IPS DF 4.7 (cell line): ENCODE measurements at regions not wholly inside any gene's neighbourhood (a gene's known extent, or its start where the extent isn't known, plus 50 kb on each side); places are given as distances from the start of the nearest gene placed in this dataset.
"Not testable (repeated sequence)": the region's sequence is repeated elsewhere in the genome, so short reads cannot be mapped to it uniquely, and the experiment has no call there.

Source experiments
- DNase-seq: peaks from one replicate; pipeline ENCODE4 v3.0.0-alpha.2; 2013; ENCODE audit warnings: low spot score; ENCODE audit errors: extremely low read depth

DNA sequence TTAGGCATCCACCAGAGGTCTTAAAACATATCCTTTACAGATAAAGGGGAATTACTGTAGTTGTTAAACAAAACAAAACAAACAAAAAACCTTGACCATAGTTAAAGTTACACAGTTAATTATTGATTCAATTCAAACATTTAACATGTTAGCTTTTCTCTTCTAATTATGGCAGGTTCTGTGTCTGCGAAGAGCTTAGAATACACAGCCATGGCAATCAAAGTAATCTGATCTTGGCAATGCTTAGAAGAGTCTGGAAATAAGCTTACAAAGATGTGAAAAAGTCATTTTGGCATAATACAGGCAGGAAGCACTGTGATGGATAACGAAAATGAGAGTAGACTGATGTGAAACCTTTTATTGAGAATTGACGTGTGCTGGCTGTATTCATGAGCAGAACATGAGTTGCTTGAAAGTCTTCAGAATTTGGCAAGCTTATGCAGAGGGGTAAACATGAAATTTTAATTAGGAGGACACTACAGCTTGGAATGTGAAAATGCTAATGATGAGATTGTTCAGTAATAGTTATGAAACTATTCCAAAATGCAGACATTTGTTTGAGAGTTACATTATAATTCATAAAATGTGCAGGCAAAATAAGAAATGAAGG is 629.6 kb downstream of the FSCB start:
- DNase-seq: no peak

DNA sequence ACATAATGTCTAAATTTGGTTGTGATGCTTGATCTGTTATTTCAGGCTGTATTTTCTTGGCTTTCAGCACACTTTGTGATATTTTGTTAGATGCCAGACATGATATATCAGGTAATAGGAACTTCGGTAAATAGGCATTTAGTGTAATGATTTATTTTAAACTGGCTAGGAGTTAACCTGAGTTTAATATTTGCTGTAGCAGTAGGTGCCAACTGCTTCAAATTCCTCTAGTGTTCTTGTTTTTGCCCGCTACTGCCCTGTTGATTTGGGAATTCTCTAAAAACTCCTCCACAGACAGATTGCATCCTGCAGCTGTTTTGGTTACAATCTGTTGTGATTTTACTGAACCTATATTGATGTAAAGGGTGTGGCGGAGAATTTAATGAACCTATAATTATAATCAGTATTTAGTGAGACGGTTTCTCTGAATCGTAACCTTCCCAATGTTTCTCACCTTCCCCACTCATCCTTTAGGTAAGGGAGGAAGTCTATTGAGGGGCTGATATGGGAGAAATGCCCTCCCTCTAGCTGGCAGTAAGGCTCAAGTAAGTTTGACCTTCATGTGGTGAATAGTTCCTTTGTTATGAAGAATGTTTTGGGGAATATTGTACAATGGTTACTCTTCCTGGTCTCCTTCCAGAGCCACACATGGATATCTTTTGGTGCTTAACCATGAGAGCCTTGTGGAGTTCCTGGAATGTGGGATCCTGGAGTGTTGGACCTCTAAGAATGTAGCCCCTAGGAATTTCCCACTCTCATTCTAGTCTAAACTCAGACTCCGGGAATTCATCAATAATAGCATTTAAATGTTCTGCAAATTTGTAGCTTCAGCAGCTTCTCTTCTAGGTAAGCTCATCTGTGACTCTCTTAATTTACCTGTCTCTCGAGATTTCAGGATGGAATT is 634.1 kb downstream of the FSCB start:
- peak; percentile 87 for DNase-seq

DNA sequence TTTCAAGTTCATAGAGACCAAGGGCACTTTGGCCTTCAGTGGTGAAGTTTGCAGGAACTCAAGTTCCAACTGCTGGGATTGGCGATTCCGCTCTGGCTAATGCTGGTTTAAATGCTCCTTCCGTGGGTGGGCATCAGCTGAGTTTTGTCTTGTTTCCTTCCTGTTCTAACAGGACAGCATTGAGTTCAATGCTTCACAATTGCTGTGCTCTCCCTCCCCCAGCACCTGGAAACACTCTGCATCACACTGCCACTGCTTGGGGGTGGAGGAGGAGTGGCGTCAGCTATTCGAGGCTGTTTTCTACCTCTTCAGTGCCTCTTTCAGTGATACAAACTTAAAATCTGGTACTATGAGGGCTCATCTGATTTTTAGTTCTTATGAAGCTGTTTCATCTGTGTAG is 634.9 kb downstream of the FSCB start:
- DNase-seq: peak; percentile 58

DNA sequence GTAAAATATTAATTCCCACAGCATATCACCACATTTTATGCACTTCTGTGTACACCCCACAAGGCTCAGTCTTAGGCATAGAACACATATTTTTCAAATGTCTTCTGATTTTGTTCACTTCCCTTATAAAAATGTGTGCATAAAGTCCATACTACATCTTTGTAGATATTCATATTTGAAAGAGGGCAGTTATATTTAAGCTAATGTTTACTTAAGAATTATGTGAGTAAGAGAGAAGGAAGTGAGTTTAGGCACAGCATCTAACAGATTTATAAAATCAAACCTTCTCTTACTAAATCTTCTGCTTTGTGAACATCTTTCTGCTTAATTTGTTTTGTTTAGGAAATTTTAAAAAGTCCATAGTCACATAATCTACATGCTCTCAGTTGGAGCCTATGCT is 648.1 kb downstream of the FSCB start:
- no peak for DNase-seq

GRCh38 chr14:43855556-43855955 is 651.5 kb downstream of the FSCB start:
- DNase-seq: no peak

DNA sequence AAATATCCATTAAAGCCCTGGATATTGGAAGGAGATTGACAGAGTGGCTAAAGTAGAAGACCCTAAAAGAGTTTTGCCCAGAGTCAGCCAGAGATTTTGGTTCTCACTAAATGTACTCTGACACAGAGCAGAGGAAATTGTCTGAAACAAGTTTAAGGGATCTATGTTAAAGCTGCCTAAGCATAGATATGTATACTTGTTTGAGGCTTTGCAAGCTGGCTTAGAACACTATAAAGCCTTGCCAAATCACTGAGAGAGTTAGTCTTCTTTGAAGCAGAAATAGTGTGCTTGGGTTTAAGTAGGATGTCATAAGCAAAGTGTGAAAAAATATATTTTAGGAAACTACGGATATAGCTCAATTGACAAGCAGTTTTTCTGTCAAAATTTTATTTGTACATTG is 653.5 kb downstream of the FSCB start:
- DNase-seq: no peak

- no peak for DNase-seq
Observed at GRCh38 chr14:43803076-43803689, 703.9 kb downstream of the FSCB start.

- DNase-seq: no peak
Observed at GRCh38 chr14:43795600-43796228, 711.4 kb downstream of the FSCB start.

GRCh38 chr14:43793579-43793978 is 713.5 kb downstream of the FSCB start:
- DNase-seq: no peak

DNA sequence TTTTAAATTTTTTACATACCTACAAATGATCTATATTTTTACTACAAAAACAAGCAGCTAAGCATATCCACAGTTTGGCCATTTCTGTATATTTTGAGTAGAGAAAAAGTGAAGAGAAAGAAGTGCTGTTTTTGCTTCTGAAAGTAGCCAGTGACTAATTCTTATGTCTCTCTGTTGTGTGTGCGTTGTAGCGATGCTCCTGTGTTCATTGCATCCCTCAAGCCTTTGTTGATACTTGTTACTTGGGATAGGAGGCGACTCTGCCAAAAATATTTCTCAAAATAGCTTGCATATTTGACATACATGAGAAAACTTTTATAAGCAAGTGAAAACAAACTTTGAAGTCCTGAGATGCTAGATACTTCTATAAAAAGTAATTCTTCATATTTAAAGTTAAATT is 714.1 kb downstream of the FSCB start:
- no peak for DNase-seq

GRCh38 chr14:43790681-43791080 is 716.4 kb downstream of the FSCB start:
- no peak for DNase-seq

DNA sequence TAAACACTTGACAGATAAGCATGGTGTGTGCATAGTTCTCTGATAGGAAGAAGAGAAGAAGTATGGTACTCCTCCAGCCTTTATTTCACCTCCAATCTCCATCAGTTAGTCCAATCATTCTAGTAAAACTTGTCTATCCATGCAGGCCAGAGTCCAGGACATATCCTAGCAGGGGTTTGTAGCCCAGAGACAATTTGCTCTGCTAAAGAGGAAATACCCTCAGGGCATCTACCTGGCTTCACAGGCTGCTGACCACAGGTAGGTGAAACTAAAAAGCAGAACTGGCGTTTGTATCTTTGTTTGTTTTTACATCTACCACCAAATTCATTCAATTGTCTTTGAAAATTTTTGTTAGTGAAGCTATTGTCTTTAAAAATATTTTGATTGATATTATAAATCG is 717.6 kb downstream of the FSCB start:
- DNase-seq: no peak

GRCh38 chr14:43786066-43786762 is 720.9 kb downstream of the FSCB start:
- DNase-seq: no peak

- DNase-seq: not testable (repeated sequence)
Observed at GRCh38 chr14:43784432-43784831, 722.7 kb downstream of the FSCB start.

DNA sequence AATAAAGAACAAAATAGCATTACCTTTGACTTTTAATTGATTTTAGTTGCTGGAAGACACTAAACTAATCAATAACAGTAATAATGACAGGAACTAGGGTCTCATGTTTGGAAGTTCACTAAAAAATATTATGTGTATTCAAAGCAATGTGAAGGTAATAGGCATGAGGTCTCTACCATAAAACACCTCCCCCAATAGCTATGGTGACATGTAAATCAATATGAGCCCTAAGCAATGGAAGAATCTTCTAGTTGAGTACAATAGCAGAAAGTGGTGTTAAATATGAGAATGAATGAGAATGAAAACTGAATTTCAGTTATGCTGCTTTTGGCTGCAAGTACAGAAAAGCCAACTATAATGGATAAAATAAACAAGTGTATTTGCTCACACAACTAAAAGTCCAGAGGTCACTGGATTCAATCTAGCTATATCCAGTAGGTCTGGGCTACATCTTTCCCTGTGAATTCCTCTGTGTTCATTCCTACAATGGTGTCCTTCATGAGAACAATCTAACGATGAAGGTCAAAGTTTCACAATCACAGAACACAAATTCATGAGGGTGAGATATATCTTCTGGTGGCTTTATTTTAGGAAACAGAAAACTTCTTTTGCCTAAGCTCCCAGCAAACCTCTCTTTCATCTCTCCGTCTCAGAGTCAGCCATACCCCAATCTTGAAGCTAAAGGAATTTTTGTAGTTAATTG is 728.0 kb downstream of the FSCB start:
- DNase-seq: no peak

GRCh38 chr14:43778570-43778936 is 728.5 kb downstream of the FSCB start:
- no peak for DNase-seq

GRCh38 chr14:43765474-43765873 is 741.6 kb downstream of the FSCB start:
- no peak for DNase-seq

- DNase-seq: no peak
Observed at GRCh38 chr14:43764433-43764832, 742.6 kb downstream of the FSCB start.

GRCh38 chr14:43755707-43756106 is 751.4 kb downstream of the FSCB start:
- DNase-seq: no peak

- DNase-seq: peak; percentile 33
Observed at GRCh38 chr14:43754838-43755237, 752.2 kb downstream of the FSCB start.

DNA sequence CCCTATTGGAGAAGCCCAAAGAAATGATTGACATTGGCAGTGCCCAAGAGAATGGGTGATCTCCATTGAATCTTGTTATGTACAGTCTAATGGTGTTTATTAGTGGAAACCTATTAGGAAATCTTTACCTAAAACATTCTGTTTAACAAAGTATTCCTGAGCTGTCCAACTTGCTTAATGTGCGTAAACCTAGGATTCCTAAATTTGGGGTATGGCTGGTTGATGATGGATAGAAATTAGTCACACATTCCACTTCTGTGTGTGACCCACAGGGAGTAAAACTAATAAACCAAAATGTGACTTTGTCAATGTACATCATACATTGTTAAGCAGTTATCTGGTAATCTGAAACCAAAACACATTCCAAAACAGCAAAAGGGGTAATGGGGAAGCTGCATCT is 761.3 kb downstream of the FSCB start:
- no peak for DNase-seq
